HepG2 (cell line): ENCODE measurements at regions not wholly inside any gene's neighbourhood (a gene's known extent, or its start where the extent isn't known, plus 50 kb on each side); places are given as distances from the start of the nearest gene placed in this dataset.

Experiments
- ATAC-seq: fragments of 200-7000 bp; cut with Tn5 transposase; 3 replicates; pipeline ENCODE4 v1.9.1; 2020; ENCODE audit warnings: mild to moderate bottlenecking, moderate library complexity
- BruUV-seq: library from RNA; stranded (reverse); fragments of 400-500 nt; replicated peaks from 2 replicates; lab custom pipeline; 2021; lab: Mats Ljungman, UMichigan
- CTCF ChIA-PET: fragments of 300-600 bp; formaldehyde crosslinking; extraction: SDS; loops from one replicate; lab custom pipeline; 2021; ENCODE audit warnings: low total read pairs, inconsistent platforms, low intra/inter-chr PET ratio; lab: Yijun Ruan, JAX
- POLR2A ChIA-PET: fragments of 350-600 bp; sonication (Branson Sonifier 250); formaldehyde crosslinking; loops from one replicate; lab custom pipeline; 2020; ENCODE audit warnings: antibody characterized with exemption, inconsistent platforms; lab: Yijun Ruan, JAX
- DNase-seq: peaks from one replicate; pipeline ENCODE4 v3.0.0-alpha.2; 2015; ENCODE audit warnings: low spot score
- FAIRE-seq: peaks from 3 replicates; lab custom pipeline; 2011; peaks lifted over from hg19 to GRCh38; lab: Jason Lieb, UNC
- H2AFZ ChIP-seq: one replicate; pipeline ENCODE4 v1.6.1; 2011; ENCODE audit warnings: low read length, inconsistent platforms
- H3K27ac ChIP-seq: fragments of 300-600 bp; 3 replicates; pipeline ENCODE4 v1.8.0; 2011; ENCODE audit warnings: mixed run types, mild to moderate bottlenecking, mixed read lengths, low read length, inconsistent platforms; ENCODE audit not compliant: insufficient read depth; ENCODE audit errors: extremely low read length
- H3K27me3 ChIP-seq, 2 experiments: fragments of 200-600 bp in 1 of 2; 2 replicates in 1 of 2; 3 replicates in 1 of 2; pipeline versions ENCODE4 v1.6.0 to v1.8.0; 2011; ENCODE audit warnings: low read length in 2 of 2, mild to moderate bottlenecking in 2 of 2, moderate library complexity in 2 of 2, inconsistent platforms in 1 of 2; ENCODE audit not compliant: insufficient read depth in 2 of 2, control insufficient read depth in 1 of 2
- H3K36me3 ChIP-seq, 2 experiments: fragments of 200-600 bp in 1 of 2; replicated peaks in 1 of 2; 2 replicates in 1 of 2; 3 replicates in 1 of 2; pipeline versions ENCODE4 v1.5.1 to v1.8.0; 2011; ENCODE audit warnings: low read length in 2 of 2, inconsistent platforms in 1 of 2; ENCODE audit not compliant: insufficient read depth in 2 of 2, control insufficient read depth in 1 of 2
- H3K4me1 ChIP-seq: 2 replicates; pipeline ENCODE4 v1.5.1; 2012; ENCODE audit warnings: low read length, inconsistent platforms; ENCODE audit not compliant: insufficient read depth
- H3K4me2 ChIP-seq: 2 replicates; pipeline ENCODE4 v1.6.0; 2011; ENCODE audit warnings: low read depth, low read length, inconsistent platforms
- H3K4me3 ChIP-seq, 3 experiments: fragments of 200-600 bp in 1 of 3; sonication (generic), shearing (Covaris generic) in 1 of 3; replicated peaks in 1 of 3; 2 replicates each; pipeline ENCODE4 v1.5.1; 2011 to 2016; ENCODE audit warnings: low read length in 3 of 3, inconsistent platforms in 2 of 3, low read depth in 2 of 3, mild to moderate bottlenecking in 2 of 3, control low read depth in 1 of 3, mixed read lengths in 1 of 3; ENCODE audit not compliant: insufficient read depth in 1 of 3
- H3K79me2 ChIP-seq: one replicate; pipeline ENCODE4 v1.6.1; 2011; ENCODE audit warnings: low read length, inconsistent platforms; ENCODE audit not compliant: insufficient read depth
- H3K9ac ChIP-seq: 2 replicates; pipeline ENCODE4 v1.6.0; 2011; ENCODE audit warnings: mild to moderate bottlenecking, low read depth, low read length, inconsistent platforms; ENCODE audit not compliant: insufficient read depth
- H3K9me3 ChIP-seq: 2 replicates; pipeline ENCODE4 v1.5.1; 2012; ENCODE audit warnings: mild to moderate bottlenecking, low read length
- H4K20me1 ChIP-seq: 2 replicates; pipeline ENCODE4 v1.6.0; 2011; ENCODE audit warnings: inconsistent platforms, mild to moderate bottlenecking, low read length, moderate library complexity; ENCODE audit not compliant: insufficient read depth
- GZF1 ChIP-seq: sonication (generic); formaldehyde crosslinking; IDR thresholded peaks from 2 replicates; pipeline ENCODE4 v1.5.1; 2020; ENCODE audit warnings: mild to moderate bottlenecking, missing genetic modification reagents
- HMG20A ChIP-seq: IDR thresholded peaks from 2 replicates; pipeline ENCODE4 v1.6.1; 2016; ENCODE audit warnings: borderline replicate concordance
- HNF1B ChIP-seq: sonication (generic); formaldehyde crosslinking; IDR thresholded peaks from 2 replicates; pipeline ENCODE4 v1.5.1; 2020; ENCODE audit warnings: mild to moderate bottlenecking, moderate library complexity, missing genetic modification reagents
- ISL2 ChIP-seq: sonication (generic); formaldehyde crosslinking; IDR thresholded peaks from 2 replicates; pipeline ENCODE4 v1.5.0; 2020; ENCODE audit warnings: missing genetic modification reagents
- PTBP1 ChIP-seq: fragments of 200-400 bp; formaldehyde crosslinking; IDR thresholded peaks from 2 replicates; pipeline ENCODE4 v1.6.1; 2018; ENCODE audit warnings: low read length, low read depth; ENCODE audit not compliant: poor library complexity, severe bottlenecking
- SUZ12 ChIP-seq: fragments of 150-350 bp; IDR thresholded peaks from 2 replicates; pipeline ENCODE4 v1.6.1; 2014; ENCODE audit warnings: low read depth, low read length
- ZNF646 ChIP-seq: sonication (generic); formaldehyde crosslinking; IDR thresholded peaks from 2 replicates; pipeline ENCODE4 v1.9.0; 2021; ENCODE audit warnings: mild to moderate bottlenecking, missing genetic modification reagents
- WGBS: methylation state at CpG from one replicate; pipeline ENCODE4 v1.1.6; 2017; ENCODE audit warnings: low lambda C conversion rate; 5-methylcytosine and 5-hydroxymethylcytosine counted together
- in situ Hi-C: cut with HindIII; loops from 2 replicates; pipeline ENCODE4 v1.10.0; 2017; ENCODE audit warnings: low pct_unique_long_range_greater_than_20kb; ENCODE audit not compliant: extremely low pct_ligation_motif_present
- intact Hi-C: fragments of 100-400 bp; cut with micrococcal nuclease; formaldehyde crosslinking; loops from one replicate; pipeline ENCODE4 v1.10.0; 2022; ENCODE audit not compliant: unreplicated experiment

DNA sequence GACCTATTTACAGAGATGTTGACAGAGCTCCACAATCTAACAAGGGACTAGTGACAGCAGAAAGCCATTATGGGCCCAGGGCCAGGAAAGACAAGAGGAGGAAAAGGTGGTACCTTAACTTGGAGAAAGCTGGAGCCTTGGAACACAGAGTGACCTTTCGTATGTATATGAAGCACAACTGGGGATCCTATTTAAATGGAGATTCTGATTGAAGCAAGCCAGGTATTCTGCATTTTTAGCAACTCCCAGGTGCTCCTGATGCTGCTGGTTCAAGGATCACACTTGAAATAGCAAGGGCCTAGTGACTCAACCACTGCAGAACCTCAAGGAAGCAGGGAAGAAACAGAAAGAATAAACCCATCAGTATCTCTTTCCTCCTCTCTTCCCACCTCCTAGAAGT, 99.4 kb downstream of the TMEM47 start (continued):
- no peak for TF ChIP-seq ZNF646 (CRISPR knock-in tag)
- no peak for TF ChIP-seq GZF1 (CRISPR knock-in tag)

DNA sequence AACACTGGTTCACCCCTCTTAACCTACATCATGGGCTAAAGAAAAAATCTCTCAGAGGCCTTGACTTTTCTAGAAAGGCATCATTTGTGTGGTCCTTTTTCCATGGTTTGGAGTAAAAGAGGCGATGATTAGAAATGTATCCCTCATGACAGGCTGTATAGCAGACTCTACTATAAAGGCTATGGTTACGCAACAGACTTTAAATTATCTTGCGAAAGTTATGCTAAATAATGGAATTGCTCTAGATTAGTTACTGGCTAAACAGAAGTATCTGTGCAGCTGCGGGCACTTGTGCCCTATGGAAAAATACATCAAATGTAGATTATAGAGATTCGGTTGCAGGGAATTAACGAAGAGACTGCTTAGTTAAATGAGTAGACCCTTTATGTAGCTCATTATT, 101.6 kb downstream of the TMEM47 start:
- no peak for ATAC-seq
- intact Hi-C loops = no loop called here
- Histone ChIP-seq H2AFZ (no peak overlapping the region), H3K79me2 (no peaks in the 10 kb centered on the region), H3K27ac (no peak overlapping the region), H3K4me1 (no peaks in the 10 kb centered on the region), H3K27me3 (no peaks in the 10 kb centered on the region), H3K9me3 (peaks cover 3% of the 10 kb centered on the region; the same call in 1 of the 2 replicates), H3K36me3 (no peaks in the 10 kb centered on the region), H3K4me3 (no peak overlapping the region), H4K20me1 (no peaks in the 10 kb centered on the region), H3K9ac (no peak overlapping the region), H3K4me2 (no peak overlapping the region)
- FAIRE-seq = no peak
- ChIA-PET POLR2A (no interaction called here), CTCF (no interaction called here)
- no TSS peak for BruUV-seq
- TF ChIP-seq HMG20A (CRISPR knock-in tag) = no peak
- TF ChIP-seq ISL2 (CRISPR knock-in tag) = no peak
- TF ChIP-seq PTBP1 = no peak
- no peak for TF ChIP-seq HNF1B (CRISPR knock-in tag)
- no peak for TF ChIP-seq SUZ12
- DNase-seq = no peak
- in situ Hi-C loops = no loop called here
- 18% methylated on average over 6 of the region's 6 CpGs for WGBS
